D721Med (cell line): ENCODE measurements at regions not wholly inside any gene's neighbourhood (a gene's known extent, or its start where the extent isn't known, plus 50 kb on each side); places are given as distances from the start of the nearest gene placed in this dataset.

Experiments
- DNase-seq: peaks from one replicate; pipeline ENCODE4 v3.0.0; 2011; ENCODE audit warnings: low spot score; ENCODE audit not compliant: insufficient read length
- FAIRE-seq: peaks from 2 replicates; lab custom pipeline; 2011; peaks lifted over from hg19 to GRCh38; lab: Jason Lieb, UNC
- TF ChIP-seq, protein P1 (sequence below): IDR thresholded peaks from 2 replicates; pipeline ENCODE4 v1.5.1; 2012; ENCODE audit warnings: mild to moderate bottlenecking, control low read depth; ENCODE audit not compliant: insufficient read depth; ENCODE audit errors: missing control alignments

DNA sequence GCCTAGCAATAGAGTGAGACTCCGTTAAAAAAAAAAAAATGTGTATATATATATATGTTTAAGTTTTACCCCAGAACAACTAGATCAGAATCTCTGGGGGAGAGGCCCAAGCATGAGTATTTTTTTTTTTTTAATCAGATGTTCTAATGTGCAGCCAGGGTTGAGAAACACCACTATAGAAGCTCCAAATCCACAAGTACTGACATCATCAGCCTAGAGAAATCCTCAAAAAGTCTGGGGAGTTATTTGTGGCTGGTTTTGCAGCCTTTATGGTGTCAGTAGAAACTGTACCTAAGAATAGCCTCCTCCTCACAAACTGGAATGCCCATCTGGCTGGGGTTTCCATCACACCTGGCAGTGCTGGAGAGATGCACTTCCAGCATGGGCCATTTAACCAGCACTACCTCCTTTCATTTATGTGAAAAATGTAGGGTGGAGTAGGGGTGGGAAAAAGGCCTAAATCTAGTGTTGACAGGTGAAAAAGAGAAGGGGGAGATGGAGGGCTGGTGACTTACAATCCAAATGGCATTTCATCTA lies 93.5 kb downstream of the CBLL2 start:
- FAIRE-seq = no peak
- TF ChIP-seq, protein P1, sequence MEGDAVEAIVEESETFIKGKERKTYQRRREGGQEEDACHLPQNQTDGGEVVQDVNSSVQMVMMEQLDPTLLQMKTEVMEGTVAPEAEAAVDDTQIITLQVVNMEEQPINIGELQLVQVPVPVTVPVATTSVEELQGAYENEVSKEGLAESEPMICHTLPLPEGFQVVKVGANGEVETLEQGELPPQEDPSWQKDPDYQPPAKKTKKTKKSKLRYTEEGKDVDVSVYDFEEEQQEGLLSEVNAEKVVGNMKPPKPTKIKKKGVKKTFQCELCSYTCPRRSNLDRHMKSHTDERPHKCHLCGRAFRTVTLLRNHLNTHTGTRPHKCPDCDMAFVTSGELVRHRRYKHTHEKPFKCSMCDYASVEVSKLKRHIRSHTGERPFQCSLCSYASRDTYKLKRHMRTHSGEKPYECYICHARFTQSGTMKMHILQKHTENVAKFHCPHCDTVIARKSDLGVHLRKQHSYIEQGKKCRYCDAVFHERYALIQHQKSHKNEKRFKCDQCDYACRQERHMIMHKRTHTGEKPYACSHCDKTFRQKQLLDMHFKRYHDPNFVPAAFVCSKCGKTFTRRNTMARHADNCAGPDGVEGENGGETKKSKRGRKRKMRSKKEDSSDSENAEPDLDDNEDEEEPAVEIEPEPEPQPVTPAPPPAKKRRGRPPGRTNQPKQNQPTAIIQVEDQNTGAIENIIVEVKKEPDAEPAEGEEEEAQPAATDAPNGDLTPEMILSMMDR = no peak

DNA sequence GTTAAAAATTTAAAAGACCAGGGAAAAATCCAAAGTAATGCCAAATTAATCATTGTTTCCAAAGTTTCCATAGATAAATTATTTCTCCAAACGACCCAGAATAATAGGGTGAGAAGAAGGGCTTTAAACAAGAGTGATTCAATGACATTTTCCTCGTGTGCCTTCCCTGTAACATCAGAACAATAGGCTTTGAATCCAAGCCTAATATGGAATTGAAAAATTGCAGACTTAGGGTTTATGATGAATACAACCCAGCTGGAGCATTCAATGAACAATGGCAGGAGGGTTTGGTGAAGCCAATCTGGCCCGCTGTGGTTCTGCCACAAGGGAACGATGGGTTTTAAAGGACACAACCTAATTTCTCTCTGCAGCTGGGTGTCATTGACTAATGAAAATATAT lies 94.2 kb downstream of the CBLL2 start:
- TF ChIP-seq, protein P1 = no peak
- FAIRE-seq = no peak

More for the DNA sequence above, 93.5 kb downstream of the CBLL2 start:
- no peak for DNase-seq

DNA sequence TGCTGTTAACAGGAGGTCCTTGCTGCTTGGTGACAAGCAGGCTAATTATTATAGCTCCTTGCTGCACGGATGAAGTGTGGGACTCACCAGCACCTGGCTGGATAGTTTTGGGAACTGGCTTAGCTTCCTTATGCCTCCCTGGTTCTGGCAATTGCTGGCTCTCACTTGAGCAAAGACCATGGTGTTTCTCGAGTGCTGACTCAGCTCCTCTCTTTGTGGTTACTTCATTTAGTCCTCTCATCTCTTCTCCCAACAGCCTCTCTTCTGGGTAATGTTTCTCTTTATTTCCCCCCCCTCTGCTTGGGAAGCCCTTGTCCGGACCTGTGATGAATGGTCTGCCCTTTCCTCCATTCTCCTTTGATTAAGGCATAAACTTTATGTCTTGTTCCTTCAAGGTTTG lies 100.4 kb downstream of the CBLL2 start:
- DNase-seq (no peak), FAIRE-seq (no peak)
- TF ChIP-seq, protein P1 = no peak

More for the DNA sequence above, 94.2 kb downstream of the CBLL2 start:
- no peak for DNase-seq

DNA sequence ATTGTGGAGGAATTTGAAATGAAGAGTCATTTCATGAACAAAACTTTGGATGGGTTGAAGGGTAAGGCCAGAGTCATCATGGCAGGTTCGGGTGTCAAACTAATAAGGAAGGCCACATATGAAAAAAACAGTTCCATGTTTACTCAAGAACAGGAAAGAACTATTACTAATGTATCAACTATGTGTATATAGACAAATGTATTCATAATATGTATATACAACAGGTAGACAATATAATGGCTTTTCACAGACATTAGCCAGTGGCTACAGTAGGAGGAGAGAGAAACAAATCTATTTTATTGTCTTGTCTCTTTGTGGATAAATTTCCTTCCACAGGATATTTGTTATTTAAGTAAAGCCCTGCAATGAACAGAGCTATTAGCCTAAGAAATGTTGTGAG lies 101.1 kb downstream of the CBLL2 start:
- FAIRE-seq (no peak), DNase-seq (no peak)
- TF ChIP-seq, protein P1 = no peak

DNA sequence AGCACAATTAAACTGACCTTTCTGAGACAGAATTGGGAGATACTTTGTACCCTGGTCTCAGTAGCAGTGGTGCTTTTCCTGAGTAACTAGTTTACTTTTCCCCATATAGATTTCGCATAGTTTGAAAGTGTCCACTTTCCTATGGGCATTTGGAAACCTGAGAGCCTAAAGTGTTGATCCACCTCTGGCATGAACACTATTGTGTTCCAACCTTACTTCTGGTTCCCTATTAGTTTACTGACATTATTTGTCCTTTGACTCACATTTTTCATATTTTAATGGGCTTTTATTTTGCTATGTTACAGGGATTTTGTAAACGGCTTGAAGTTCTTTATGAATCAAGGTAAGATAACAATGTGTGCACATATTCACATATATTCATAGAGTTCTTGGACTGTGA lies 103.7 kb downstream of the CBLL2 start:
- FAIRE-seq = no peak
- DNase-seq = no peak
- TF ChIP-seq, protein P1 = no peak

DNA sequence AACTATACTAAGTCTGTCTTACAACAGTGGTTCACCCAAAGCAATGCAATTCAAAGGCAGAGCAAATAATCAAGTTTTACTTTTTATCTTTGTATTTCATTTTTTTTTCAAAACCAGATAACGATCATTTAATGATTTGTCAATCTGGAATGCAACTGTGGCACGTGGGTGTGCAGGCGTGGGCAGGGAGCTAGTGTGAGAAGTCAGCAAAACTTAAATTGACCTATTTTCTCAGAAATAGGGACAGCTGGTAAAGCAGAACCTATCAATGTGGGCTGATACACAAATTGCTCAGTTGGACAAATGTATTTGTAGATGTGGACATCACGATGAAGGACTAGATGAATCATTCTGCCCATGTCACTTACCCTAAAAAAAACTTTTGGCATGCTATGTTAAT lies 105.6 kb downstream of the CBLL2 start:
- TF ChIP-seq, protein P1 = no peak
- DNase-seq = no peak
- no peak for FAIRE-seq

DNA sequence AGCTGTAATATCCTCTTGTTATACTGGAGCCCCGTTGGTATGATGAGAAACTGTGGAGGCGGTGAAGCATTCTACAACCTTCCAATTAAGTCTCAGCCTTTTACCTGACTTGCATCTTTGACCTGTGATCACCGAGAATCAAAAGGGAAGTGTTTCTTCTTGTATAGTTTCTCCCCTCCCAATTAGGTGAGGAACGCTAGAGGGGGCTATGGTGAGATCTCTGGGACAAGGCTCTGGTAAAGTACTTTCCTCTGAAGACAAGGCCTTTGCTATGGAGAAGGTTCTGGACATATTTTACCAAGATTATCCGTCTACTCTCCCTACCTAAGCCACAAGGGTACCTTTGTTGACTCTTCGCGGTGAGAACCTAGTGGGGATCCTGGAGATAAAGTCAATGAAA lies 111.3 kb downstream of the CBLL2 start:
- TF ChIP-seq, protein P1 = no peak
- FAIRE-seq (no peak), DNase-seq (no peak)
